Endodermal cell (in vitro differentiated cells): ENCODE measurements at regions not wholly inside any gene's neighbourhood (a gene's known extent, or its start where the extent isn't known, plus 50 kb on each side); places are given as distances from the start of the nearest gene placed in this dataset.

ENCODE experiments used
- DNase-seq: peaks from one replicate; pipeline ENCODE4 v3.0.0-alpha.2; 2017
- H3K27ac ChIP-seq: 2 replicates; pipeline ENCODE4 v1.5.1; 2013; ENCODE audit warnings: mild to moderate bottlenecking, low read depth, low read length, moderate library complexity
- H3K27me3 ChIP-seq: 2 replicates; pipeline ENCODE4 v1.6.1; 2013; ENCODE audit warnings: mild to moderate bottlenecking, low read length, moderate library complexity; ENCODE audit not compliant: insufficient read depth, control insufficient read depth, poor library complexity, severe bottlenecking
- H3K36me3 ChIP-seq: 2 replicates; pipeline ENCODE4 v1.7.0; 2013; ENCODE audit warnings: mild to moderate bottlenecking, low read length, moderate library complexity; ENCODE audit not compliant: control insufficient read depth, insufficient read depth
- H3K4me1 ChIP-seq: one replicate; pipeline ENCODE4 v1.7.0; 2013; ENCODE audit warnings: low read length; ENCODE audit not compliant: control insufficient read depth, insufficient read depth
- H3K4me3 ChIP-seq: 2 replicates; pipeline ENCODE4 v1.5.1; 2013; ENCODE audit warnings: mild to moderate bottlenecking, low read length, moderate library complexity
- H3K9ac ChIP-seq: 2 replicates; pipeline ENCODE4 v1.6.1; 2013; ENCODE audit warnings: mild to moderate bottlenecking, low read length, moderate library complexity; ENCODE audit not compliant: poor library complexity, severe bottlenecking; ENCODE audit errors: extremely low read depth
- H3K9me3 ChIP-seq: 2 replicates; pipeline ENCODE4 v1.6.1; 2013; ENCODE audit warnings: mild to moderate bottlenecking, low read length, moderate library complexity; ENCODE audit not compliant: control insufficient read depth
- H3K27ac Mint-ChIP-seq: 2 replicates; pipeline ENCODE4 v1.8.0; 2020; ENCODE audit warnings: mixed read lengths
- H3K27me3 Mint-ChIP-seq: 2 replicates; pipeline ENCODE4 v1.8.0; 2021; ENCODE audit warnings: mild to moderate bottlenecking, mixed read lengths; ENCODE audit not compliant: insufficient read depth
- H3K36me3 Mint-ChIP-seq: 2 replicates; pipeline ENCODE4 v1.8.0; 2020; ENCODE audit warnings: low read depth, mixed read lengths
- H3K4me1 Mint-ChIP-seq: 2 replicates; pipeline ENCODE4 v1.8.0; 2020; ENCODE audit warnings: mixed read lengths
- H3K4me3 Mint-ChIP-seq: 2 replicates; pipeline ENCODE4 v1.8.0; 2020; ENCODE audit warnings: mild to moderate bottlenecking, moderate library complexity, mixed read lengths
- H3K9me3 Mint-ChIP-seq: 2 replicates; pipeline ENCODE4 v1.8.0; 2020; ENCODE audit warnings: mild to moderate bottlenecking, mixed read lengths
- WGBS, 2 experiments: methylation state at CpG; one replicate each; pipeline versions ENCODE4 v1.1.5 to v1.1.7; 2013; ENCODE audit warnings: missing lambda C conversion rate in 2 of 2, mixed read lengths in 1 of 2; ENCODE audit not compliant: insufficient coverage in 1 of 2, insufficient read length in 1 of 2; 5-methylcytosine and 5-hydroxymethylcytosine counted together
- TF ChIP-seq, protein P1 (sequence below): fragments of 200-600 bp; sonication (generic); conservative IDR thresholded peaks from 2 replicates; pipeline ENCODE4 v1.5.0; 2021; ENCODE audit warnings: antibody characterized with exemption, mild to moderate bottlenecking

DNA sequence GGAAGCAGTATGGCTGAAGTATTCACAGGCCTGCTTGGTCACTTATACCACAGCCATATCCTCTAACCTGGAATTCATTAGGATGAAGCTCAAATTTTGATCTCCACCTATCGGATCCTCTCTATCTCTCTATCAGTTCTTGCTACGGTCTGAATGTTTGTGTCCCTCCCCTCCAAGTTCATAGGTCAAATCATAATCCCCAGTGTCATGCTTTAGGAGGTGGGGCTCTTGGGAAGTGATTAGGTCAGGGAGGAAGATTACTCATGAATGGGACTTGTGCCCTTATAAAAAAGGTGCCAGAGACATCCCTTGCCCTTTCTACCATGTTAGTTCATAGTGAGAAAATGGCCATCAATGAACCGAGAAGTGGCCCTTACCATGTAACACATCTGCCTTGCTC is 190.8 kb upstream of the MYLIP start:
- peaks cover 19% of the 10 kb centered on the region for H3K9me3 ChIP-seq
- no peak overlapping the region for H3K9ac ChIP-seq
- H3K27ac ChIP-seq, result no peak overlapping the region
- DNase-seq, result no peak
- Mint-ChIP-seq H3K4me3 (no peak overlapping the region), H3K9me3 (peaks cover 25% of the 10 kb centered on the region), H3K36me3 (peaks cover 3% of the 10 kb centered on the region), H3K4me1 (no peaks in the 10 kb centered on the region), H3K27me3 (peaks cover 1% of the 10 kb centered on the region), H3K27ac (no peak overlapping the region)
- 33 to 74% methylated on average over 1 to 3 of the region's 3 CpGs for WGBS, 2 experiments
- H3K4me3 ChIP-seq, result no peak overlapping the region
- H3K36me3 ChIP-seq, result no peaks in the 10 kb centered on the region
- H3K4me1 ChIP-seq, result no peaks in the 10 kb centered on the region
- TF ChIP-seq, protein P1, sequence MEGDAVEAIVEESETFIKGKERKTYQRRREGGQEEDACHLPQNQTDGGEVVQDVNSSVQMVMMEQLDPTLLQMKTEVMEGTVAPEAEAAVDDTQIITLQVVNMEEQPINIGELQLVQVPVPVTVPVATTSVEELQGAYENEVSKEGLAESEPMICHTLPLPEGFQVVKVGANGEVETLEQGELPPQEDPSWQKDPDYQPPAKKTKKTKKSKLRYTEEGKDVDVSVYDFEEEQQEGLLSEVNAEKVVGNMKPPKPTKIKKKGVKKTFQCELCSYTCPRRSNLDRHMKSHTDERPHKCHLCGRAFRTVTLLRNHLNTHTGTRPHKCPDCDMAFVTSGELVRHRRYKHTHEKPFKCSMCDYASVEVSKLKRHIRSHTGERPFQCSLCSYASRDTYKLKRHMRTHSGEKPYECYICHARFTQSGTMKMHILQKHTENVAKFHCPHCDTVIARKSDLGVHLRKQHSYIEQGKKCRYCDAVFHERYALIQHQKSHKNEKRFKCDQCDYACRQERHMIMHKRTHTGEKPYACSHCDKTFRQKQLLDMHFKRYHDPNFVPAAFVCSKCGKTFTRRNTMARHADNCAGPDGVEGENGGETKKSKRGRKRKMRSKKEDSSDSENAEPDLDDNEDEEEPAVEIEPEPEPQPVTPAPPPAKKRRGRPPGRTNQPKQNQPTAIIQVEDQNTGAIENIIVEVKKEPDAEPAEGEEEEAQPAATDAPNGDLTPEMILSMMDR, result no peak
- H3K27me3 ChIP-seq, result peaks cover under 1% of the 10 kb centered on the region

DNA sequence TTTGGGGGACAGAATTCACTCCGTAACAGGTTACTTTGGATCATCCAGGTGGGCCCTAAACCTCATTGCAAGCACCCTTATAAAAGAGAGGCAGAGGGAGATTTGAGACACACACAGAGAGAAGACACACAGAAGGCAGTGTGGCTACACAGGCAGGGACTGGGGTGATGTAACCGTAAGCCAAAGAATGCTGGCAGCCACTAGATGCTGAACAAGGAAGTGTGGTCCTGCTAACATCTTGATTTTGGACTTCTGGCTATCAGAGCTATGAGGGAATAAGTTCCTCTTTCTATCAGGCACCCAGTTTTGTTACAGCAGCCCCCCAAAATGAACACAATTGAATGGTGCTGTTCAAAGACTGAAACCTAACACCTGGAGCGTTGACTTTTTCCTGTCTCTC is 191.3 kb upstream of the MYLIP start:
- no peak overlapping the region for H3K27ac ChIP-seq
- peaks cover 19% of the 10 kb centered on the region for H3K9me3 ChIP-seq
- no peaks in the 10 kb centered on the region for H3K36me3 ChIP-seq
- H3K9me3 Mint-ChIP-seq, result peaks cover 27% of the 10 kb centered on the region
- H3K4me3 ChIP-seq, result no peak overlapping the region
- H3K27me3 Mint-ChIP-seq, result peaks cover 1% of the 10 kb centered on the region
- no peak overlapping the region for H3K9ac ChIP-seq
- no peak for DNase-seq
- WGBS, 2 experiments, result 94% methylated on average over 3 of the region's 3 CpGs
- TF ChIP-seq, protein P1, result no peak
- no peak overlapping the region for H3K4me3 Mint-ChIP-seq
- H3K27ac Mint-ChIP-seq, result no peak overlapping the region
- H3K4me1 ChIP-seq, result no peaks in the 10 kb centered on the region
- H3K4me1 Mint-ChIP-seq, result no peaks in the 10 kb centered on the region
- no peaks in the 10 kb centered on the region for H3K27me3 ChIP-seq
- H3K36me3 Mint-ChIP-seq, result peaks cover 3% of the 10 kb centered on the region

DNA sequence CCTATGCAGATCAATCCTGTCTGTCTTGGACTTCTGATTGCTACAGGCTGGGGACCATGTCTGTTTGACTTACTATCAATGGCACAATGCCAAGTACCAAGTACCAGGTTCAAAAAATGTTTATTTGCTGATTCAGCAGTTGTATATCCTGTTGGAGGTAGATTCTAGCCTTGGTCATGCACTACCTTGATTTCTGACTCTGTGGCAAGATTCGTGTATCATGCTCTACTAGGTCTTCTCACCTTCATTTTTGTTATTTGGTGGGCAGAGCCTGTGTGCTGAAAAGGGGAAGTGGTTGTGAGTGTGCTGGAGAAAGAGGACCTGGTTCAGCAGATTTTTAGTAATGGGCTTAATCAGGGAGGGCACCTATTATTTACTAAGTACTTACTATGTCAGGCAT is 192.4 kb upstream of the MYLIP start:
- no peak overlapping the region for H3K4me3 ChIP-seq
- H3K36me3 ChIP-seq, result no peaks in the 10 kb centered on the region
- H3K4me1 ChIP-seq, result no peaks in the 10 kb centered on the region
- peaks cover 1% of the 10 kb centered on the region for H3K27me3 Mint-ChIP-seq
- no peak for DNase-seq
- whole genome bisulfite sequencing, 2 experiments, result 85% methylated on average over 1 of the region's 1 CpG; no CpG with 5 or more reads in 1 of the 2 experiments
- H3K27ac Mint-ChIP-seq, result no peak overlapping the region
- TF ChIP-seq, protein P1, result no peak
- H3K9me3 Mint-ChIP-seq, result peaks cover 38% of the 10 kb centered on the region
- no peak overlapping the region for H3K4me3 Mint-ChIP-seq
- H3K9ac ChIP-seq, result no peak overlapping the region
- no peaks in the 10 kb centered on the region for H3K27me3 ChIP-seq
- peaks cover 3% of the 10 kb centered on the region for H3K36me3 Mint-ChIP-seq
- peaks cover 29% of the 10 kb centered on the region for H3K9me3 ChIP-seq
- H3K4me1 Mint-ChIP-seq, result no peaks in the 10 kb centered on the region
- no peak overlapping the region for H3K27ac ChIP-seq
